HG03342 (cell line): ENCODE measurements at regions not wholly inside any gene's neighbourhood (a gene's known extent, or its start where the extent isn't known, plus 50 kb on each side); places are given as distances from the start of the nearest gene placed in this dataset.
"Not testable (repeated sequence)": the region's sequence is repeated elsewhere in the genome, so short reads cannot be mapped to it uniquely, and the experiment has no call there.

Experiments
- ATAC-seq: cut with Tn5 transposase; IDR thresholded peaks from one replicate; pipeline ENCODE4 v1.9.1; 2021; ENCODE audit warnings: mild to moderate bottlenecking, moderate library complexity; ENCODE audit not compliant: unreplicated experiment

- ATAC-seq = no peak
These were observed 101.1 kb downstream of the GPR85 start for GRCh38 chr7:112985377-112985987.

DNA sequence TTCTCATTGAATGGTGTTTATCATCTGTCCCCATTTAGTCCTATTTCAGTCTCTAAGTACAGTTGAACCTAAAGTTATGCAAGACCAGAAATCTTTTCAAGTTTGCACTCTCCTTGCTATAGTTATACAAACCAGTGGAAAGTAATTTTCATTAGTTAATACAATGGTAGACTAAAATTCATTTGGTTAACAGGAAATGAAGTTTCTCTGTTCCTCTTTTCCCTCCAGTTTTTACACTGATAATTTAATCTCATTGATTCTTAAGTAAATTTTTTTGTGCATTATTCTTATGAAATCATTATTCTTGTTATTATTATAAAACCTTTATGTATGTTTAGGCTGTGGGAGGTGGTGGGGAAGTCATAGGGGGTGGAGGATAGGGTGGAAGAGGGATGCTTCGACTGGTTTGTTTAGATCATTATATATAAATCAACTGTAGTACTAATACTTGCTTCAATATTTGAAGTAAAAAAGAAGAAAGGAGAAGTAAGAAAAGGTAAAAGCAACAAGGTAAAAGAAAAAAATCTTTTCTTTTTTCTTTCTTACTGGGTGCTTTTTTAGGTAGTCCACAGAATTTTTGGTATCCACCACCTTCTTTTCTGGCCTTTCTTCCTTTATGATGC, 104.1 kb downstream of the GPR85 start:
- peak; percentile 73 for ATAC-seq

- peak; percentile 4 for ATAC-seq
These were observed 104.7 kb downstream of the GPR85 start for GRCh38 chr7:112981966-112982365.

DNA sequence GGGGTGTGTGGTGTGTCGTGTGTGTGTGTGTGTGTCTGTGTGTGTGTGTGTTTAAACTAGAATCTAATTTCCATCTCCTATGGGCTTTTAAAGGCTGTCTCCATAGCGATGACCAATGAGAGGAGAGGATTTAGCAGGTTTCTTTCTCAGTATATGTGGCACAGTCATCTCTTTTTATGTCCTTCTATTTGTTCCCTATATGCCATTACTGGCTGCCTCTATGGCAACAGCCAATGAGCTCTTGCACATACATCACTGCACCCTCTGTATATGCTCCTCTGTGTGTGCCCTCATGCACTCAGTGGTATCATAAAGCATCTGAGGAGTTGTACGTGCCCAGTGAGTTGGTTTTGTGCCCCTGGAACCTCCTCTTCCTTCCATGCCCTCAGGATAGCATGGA, 107.6 kb downstream of the GPR85 start:
- ATAC-seq = not testable (repeated sequence)

DNA sequence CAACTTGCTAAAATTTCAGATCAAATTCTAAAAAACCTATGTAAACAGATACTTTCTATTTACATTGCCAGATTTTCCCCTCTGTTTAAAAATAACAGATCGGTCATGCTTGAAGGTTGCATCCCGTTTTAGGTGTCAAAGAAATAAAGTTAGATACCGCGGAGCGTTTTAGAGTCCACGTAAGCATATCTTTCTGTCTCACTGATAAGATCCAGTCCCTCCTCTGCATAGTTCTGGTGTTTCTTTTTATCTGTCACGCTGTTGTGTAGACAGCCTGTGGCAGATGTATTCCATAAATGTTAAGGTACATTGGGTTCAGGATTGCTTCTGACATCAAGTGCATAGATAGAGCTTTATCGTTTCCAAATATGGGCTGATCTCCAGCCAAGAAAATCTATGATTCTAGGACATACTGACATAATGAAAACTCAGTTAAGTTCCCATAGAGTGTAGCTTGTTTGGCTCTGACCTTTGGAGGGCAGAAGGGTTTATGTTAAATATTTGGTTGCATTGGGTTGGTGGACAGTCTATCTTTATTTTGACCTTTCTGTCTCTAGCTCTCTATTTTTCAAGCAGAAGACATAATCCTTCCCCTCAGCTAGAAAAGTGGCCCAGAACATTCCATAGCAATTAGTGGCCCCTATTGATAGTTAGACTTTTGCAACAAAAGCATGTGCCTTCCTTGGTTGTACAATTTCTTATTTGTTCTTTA, 109.2 kb downstream of the GPR85 start:
- ATAC-seq = peak; percentile 61

GRCh38 chr7:112970771-112971170, 115.9 kb downstream of the GPR85 start:
- ATAC-seq = peak; percentile 87

DNA sequence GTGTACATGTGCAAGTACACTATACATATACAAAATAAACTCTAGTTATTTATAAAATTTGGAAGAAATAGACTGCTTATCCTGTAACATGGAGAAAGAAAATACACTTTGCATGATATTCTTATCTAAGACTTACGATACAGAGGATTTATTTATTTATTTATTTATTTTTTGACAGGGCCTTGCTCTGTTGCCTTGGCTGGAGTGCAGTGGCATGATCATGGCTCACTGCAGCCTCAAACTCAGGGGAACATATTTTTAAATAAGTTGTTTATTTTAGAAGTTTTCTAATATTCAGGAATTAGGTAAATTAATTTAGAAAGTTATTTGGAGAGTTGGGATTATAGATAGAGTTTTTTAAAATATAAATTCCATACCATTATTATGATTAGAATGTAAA, 116.7 kb downstream of the GPR85 start:
- ATAC-seq = no peak

DNA sequence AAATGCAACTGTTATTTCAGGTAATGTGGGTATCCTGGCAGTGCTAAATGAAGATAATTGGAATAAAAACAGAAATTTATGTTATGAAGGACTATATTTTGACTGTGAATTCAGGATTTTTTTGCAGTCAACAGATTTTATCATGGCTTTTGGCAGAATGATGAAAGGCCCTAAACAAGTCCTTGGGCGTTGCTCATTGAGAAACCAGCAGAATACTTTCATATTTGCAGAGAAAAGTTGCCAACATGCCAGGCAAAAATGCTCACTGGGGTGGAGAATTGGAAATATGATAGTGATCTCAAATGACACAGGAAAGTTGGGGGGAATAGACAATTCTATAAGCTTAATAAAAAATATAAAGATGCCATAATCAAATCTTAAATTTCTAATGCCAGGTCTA, 121.1 kb downstream of the GPR85 start:
- ATAC-seq = no peak

GRCh38 chr7:112963634-112964033, 123.0 kb downstream of the GPR85 start:
- no peak for ATAC-seq

DNA sequence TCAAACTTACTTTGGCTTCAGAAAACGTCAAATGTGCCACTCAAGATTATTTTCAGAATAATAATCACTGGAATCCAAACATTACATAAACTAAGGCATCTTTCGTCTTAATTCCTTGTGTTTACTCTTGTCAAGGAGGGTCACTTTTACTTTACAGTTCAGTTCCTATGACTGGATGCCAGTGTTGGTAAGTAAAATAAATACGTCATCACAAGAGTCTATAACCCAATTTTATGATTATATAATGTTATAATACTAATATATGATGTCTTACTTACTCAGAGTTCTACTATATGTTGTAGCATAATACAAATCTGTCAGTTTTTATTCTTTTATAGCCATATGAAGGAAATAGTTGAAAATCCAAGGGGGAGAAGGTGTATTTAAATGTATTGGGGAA, 123.8 kb downstream of the GPR85 start:
- ATAC-seq = no peak

DNA sequence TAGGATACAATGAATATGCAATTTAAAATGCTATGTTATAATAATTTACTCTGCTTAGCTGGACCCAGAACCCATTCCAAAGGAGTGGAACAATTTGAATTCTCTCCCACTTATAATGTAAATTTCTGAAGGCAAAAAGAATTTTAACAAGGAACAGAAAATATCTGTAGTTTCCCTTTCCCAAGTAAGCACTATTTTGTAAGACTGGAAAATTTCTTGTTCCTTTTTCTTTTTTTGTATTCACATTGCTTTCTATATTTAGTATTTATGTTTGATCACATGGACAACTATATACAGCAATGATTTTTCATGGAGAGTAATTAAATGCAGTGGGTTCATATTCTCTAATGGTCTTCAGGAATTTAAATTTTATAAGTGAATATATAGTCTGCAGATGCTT, 127.4 kb downstream of the GPR85 start:
- no peak for ATAC-seq

DNA sequence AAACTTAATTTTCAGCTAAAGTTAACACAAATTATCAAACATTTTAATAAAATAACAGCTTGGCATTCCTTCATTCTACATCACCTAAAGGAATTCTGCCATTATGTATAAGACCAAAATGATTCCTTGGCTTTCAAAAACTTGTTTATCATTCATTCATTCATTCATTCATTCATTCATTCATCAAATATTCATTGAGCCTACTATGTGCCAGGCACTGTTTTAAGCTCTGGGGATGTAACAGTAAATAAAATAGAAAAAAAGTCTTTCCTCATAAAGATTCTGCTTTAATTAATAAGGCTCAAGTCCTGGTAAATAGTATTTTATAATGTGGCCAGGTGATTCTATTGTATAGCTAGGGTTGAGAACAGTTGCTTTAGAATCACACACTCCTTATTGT, 127.9 kb downstream of the GPR85 start:
- no peak for ATAC-seq

- no peak for ATAC-seq
These were observed 128.7 kb downstream of the GPR85 start for GRCh38 chr7:112957901-112958300.

DNA sequence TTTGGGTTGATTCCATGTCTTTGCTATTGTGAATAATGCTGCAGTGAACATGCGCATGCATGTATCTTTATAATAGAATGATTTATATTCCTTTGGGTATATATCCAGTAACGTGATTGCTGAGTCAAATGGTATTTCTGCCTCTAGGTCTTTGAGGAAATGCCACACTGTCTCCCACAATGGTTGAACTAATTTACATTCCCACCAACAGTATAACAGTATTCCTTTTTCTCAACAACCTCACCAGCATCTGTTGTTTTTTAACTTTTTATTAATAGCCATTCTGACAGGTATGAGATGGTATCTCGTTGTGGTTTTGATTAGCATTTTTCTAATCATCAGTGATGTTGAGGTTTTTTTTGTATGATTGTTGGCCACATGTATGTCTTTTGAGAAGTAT, 133.6 kb downstream of the GPR85 start:
- ATAC-seq = not testable (repeated sequence)

GRCh38 chr7:112951070-112951469, 135.6 kb downstream of the GPR85 start:
- no peak for ATAC-seq

DNA sequence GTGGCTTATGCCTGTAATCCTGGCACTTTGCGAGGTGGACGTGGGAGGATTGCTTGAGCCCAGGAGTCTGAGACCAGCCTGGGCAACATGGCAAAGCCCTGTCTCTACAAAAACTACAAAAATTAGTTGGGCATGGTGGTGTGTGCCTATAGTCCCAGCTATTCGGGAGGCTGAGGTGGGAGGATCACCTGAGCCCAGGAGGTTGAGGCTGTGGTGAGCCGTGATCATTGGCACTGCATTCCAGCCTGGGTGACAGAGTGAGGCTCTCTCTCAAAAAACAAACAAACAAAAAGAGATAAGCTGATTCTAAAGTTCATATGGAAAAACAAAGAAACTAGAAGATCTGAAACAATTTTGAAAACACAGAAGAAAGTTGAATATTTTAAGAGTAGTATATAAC, 136.9 kb downstream of the GPR85 start:
- not testable (repeated sequence) for ATAC-seq

GRCh38 chr7:112946350-112946749, 140.3 kb downstream of the GPR85 start:
- no peak for ATAC-seq

GRCh38 chr7:112945046-112945445, 141.6 kb downstream of the GPR85 start:
- no peak for ATAC-seq

GRCh38 chr7:112942981-112943380, 143.6 kb downstream of the GPR85 start:
- no peak for ATAC-seq

DNA sequence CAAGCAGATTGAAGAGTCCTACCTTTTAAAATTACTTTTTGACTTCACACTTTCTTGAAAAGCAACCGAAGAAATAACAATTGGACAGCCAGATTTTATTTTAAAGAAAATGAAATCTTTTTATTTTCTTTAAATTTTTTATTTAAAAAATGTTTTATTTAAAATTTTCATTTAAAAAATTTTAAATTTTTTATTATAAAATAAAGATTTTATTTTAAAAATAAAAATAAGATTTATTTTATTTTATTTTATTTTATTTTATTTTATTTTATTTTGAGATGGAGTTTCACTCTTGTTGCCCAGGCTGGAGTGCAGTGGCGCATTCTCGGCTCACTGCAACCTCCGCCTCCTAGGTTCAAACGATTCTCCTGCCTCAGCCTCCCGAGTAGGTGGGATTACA, 144.5 kb downstream of the GPR85 start:
- not testable (repeated sequence) for ATAC-seq

DNA sequence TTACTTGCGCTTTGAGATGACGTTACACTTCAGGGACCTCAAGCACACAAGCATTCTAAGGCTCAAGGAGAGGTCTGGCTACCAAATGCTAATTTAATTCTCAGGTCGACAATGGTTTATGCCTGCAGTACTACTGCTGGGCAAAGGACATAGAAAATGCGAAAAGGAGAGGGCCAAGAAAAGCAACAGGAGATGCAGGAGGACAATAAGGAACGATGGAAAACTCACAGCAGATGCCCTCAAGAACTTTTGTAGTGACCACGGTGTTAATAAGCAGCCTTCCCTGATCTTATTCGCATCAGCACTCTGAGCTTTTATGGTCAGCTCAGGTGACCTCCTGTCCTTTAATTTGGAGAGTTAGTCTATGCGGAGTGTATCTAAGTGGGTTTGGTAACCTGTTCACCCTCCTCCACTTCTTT, 146.3 kb downstream of the GPR85 start:
- ATAC-seq = peak; percentile 47

DNA sequence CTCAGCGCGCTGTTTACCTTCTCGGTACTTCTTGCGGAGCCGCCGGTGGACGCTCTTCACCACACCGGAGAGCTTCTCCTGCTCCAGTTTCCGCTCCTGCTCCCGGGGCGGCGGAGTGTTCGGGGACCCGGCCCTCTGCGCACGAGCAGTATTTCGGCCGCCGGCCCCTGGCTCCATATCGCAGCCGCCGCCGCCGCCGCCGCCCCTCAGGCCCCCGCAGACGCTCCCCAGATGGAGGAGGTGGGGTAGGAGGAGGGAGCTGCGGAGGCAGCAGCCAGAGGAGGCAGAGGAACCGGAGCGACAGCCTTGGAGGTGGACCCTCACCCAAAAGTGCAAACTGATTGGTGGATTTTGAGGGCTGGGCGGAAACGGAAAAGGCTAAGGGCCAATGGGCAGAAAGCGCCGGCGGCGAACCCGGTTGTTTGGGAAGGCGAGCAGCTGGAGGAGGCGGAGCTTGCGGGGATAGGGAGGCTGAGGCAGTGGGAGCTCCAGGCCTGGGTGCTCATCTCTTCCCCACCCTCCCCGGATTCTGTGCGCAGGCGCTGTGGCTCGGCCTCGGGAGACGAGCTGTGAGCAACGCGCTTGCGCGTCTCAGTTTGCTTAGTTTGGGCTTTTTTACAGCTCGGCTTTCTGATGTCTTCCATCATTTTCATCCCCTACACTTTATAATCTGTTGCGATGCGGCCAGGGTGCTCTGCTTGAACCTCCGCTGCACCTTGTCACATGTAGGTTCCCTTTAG, 146.9 kb downstream of the GPR85 start:
- peak; percentile 96 for ATAC-seq
